ENCODE measurements at regions not wholly inside any gene's neighbourhood (a gene's known extent, or its start where the extent isn't known, plus 50 kb on each side); places are given as distances from the start of the nearest gene placed in this dataset.

GRCh38 chr17:36755586-36755985 is 154.2 kb downstream of the MRM1 start:
- Mint-ChIP-seq H3K4me3 (no peak overlapping the region), H3K9me3 (no peaks in the 10 kb centered on the region), H3K27ac (no peak overlapping the region), H3K4me1 (no peaks in the 10 kb centered on the region), H3K27me3 (ENCODE audit: low read depth in 3 of 3) (peaks cover 7 to 10% (median 9%) of the 10 kb centered on the region in 3 donors), H3K36me3 (no peaks in the 10 kb centered on the region)
- peak; percentile 9 for TF ChIP-seq CTCF (IDR thresholded peaks at IDR 0.05)
- no peak overlapping the region for H2AFZ ChIP-seq (ENCODE audit: insufficient read depth, low read depth, low read length, poor library complexity, severe bottlenecking)
- no peak overlapping the region for H3K27ac ChIP-seq (ENCODE audit: low read depth in 1 of 2, low read length in 2 of 2)
- 75% methylated on average over 9 of the region's 10 CpGs for WGBS (ENCODE audit: insufficient coverage)
- H3K9ac ChIP-seq (ENCODE audit: insufficient read depth, low read length, poor library complexity, severe bottlenecking), result no peak overlapping the region
- no peak overlapping the region for H3K4me3 ChIP-seq (replicated peaks in 1 of 3; ENCODE audit: low read depth in 2 of 3, low read length in 3 of 3)
- H3K9me3 ChIP-seq (replicated peaks in 1 of 2; ENCODE audit: control insufficient read depth in 1 of 2, insufficient read depth in 1 of 2, low read length in 2 of 2), result no peaks in the 10 kb centered on the region
- no peaks in the 10 kb centered on the region for H4K20me1 ChIP-seq (ENCODE audit: insufficient read depth, low read length)
- H3K27me3 ChIP-seq (ENCODE audit: control insufficient read depth in 2 of 2, insufficient read depth in 2 of 2, low read length in 2 of 2), result no peaks in the 10 kb centered on the region
- H3K4me2 ChIP-seq (replicated peaks; ENCODE audit: extremely low read depth, low read length, poor library complexity, severe bottlenecking), result no peak overlapping the region
- no peaks in the 10 kb centered on the region for H3K4me1 ChIP-seq (ENCODE audit: control insufficient read depth in 1 of 2, insufficient read depth in 2 of 2, low read length in 2 of 2)
- no peaks in the 10 kb centered on the region for H3K36me3 ChIP-seq (replicated peaks in 1 of 2; ENCODE audit: control insufficient read depth in 1 of 2, insufficient read depth in 2 of 2, low read length in 2 of 2)
- intact Hi-C loops (cut with micrococcal nuclease), result no loop called here
- H3K79me2 ChIP-seq (ENCODE audit: insufficient read depth, low read length), result no peaks in the 10 kb centered on the region
- no peak for DNase-seq

- DNase-seq, result no peak
- H3K36me3 ChIP-seq (replicated peaks in 1 of 2; ENCODE audit: control insufficient read depth in 1 of 2, insufficient read depth in 2 of 2, low read length in 2 of 2), result no peaks in the 10 kb centered on the region
- H2AFZ ChIP-seq (ENCODE audit: insufficient read depth, low read depth, low read length, poor library complexity, severe bottlenecking), result no peak overlapping the region
- H3K9me3 ChIP-seq (replicated peaks in 1 of 2; ENCODE audit: control insufficient read depth in 1 of 2, insufficient read depth in 1 of 2, low read length in 2 of 2), result no peaks in the 10 kb centered on the region
- H3K79me2 ChIP-seq (ENCODE audit: insufficient read depth, low read length), result no peaks in the 10 kb centered on the region
- no peaks in the 10 kb centered on the region for H4K20me1 ChIP-seq (ENCODE audit: insufficient read depth, low read length)
- H3K27ac ChIP-seq (ENCODE audit: low read depth in 1 of 2, low read length in 2 of 2), result no peak overlapping the region
- no peak overlapping the region for H3K9ac ChIP-seq (ENCODE audit: insufficient read depth, low read length, poor library complexity, severe bottlenecking)
- no peak overlapping the region for H3K4me2 ChIP-seq (replicated peaks; ENCODE audit: extremely low read depth, low read length, poor library complexity, severe bottlenecking)
- no peak overlapping the region for H3K27ac Mint-ChIP-seq
- H3K4me1 ChIP-seq (ENCODE audit: control insufficient read depth in 1 of 2, insufficient read depth in 2 of 2, low read length in 2 of 2), result no peaks in the 10 kb centered on the region
- peaks cover 6 to 10% (median 8%) of the 10 kb centered on the region in 3 donors for H3K27me3 Mint-ChIP-seq (ENCODE audit: low read depth in 3 of 3)
- TF ChIP-seq CTCF (IDR thresholded peaks at IDR 0.05), result no peak
- no peak overlapping the region for H3K4me3 Mint-ChIP-seq
- no peaks in the 10 kb centered on the region for H3K27me3 ChIP-seq (ENCODE audit: control insufficient read depth in 2 of 2, insufficient read depth in 2 of 2, low read length in 2 of 2)
- 92% methylated on average over 1 of the region's 3 CpGs for WGBS (ENCODE audit: insufficient coverage)
- intact Hi-C loops (cut with micrococcal nuclease), result no loop called here
- no peaks in the 10 kb centered on the region for H3K4me1 Mint-ChIP-seq
- H3K36me3 Mint-ChIP-seq, result no peaks in the 10 kb centered on the region
- no peak overlapping the region for H3K4me3 ChIP-seq (replicated peaks in 1 of 3; ENCODE audit: low read depth in 2 of 3, low read length in 3 of 3)
- peaks cover 0 to 5% (median 0%) of the 10 kb centered on the region in 7 donors for H3K9me3 Mint-ChIP-seq
Observed at GRCh38 chr17:36756695-36757094, 155.3 kb downstream of the MRM1 start.
